Hepatocyte (in vitro differentiated cells): ENCODE measurements at regions not wholly inside any gene's neighbourhood (a gene's known extent, or its start where the extent isn't known, plus 50 kb on each side); places are given as distances from the start of the nearest gene placed in this dataset.

Experiments
- CTCF ChIP-seq: fragments of 200-600 bp; sonication (generic); IDR thresholded peaks from 2 replicates; pipeline ENCODE4 v1.5.1; 2016; ENCODE audit warnings: antibody characterized with exemption, mild to moderate bottlenecking; ENCODE audit not compliant: poor library complexity
- EZH2 ChIP-seq: fragments of 200-600 bp; sonication (generic); IDR thresholded peaks from 2 replicates; pipeline ENCODE4 v1.6.1; 2016; ENCODE audit warnings: antibody characterized with exemption, mild to moderate bottlenecking, borderline replicate concordance
- EZH2phosphoT487 ChIP-seq: fragments of 200-600 bp; sonication (generic); IDR thresholded peaks from one replicate; pipeline ENCODE4 v1.6.1; 2018; ENCODE audit warnings: antibody characterized with exemption, mild to moderate bottlenecking, low read depth, moderate library complexity; ENCODE audit not compliant: unreplicated experiment, severe bottlenecking

- TF ChIP-seq EZH2 = no peak
- no peak for TF ChIP-seq CTCF
- TF ChIP-seq EZH2phosphoT487 = no peak
Observed at GRCh38 chr20:7610681-7611080, 329.6 kb downstream of the HAO1 start.
